GM12878 (cell line): ENCODE measurements at regions not wholly inside any gene's neighbourhood (a gene's known extent, or its start where the extent isn't known, plus 50 kb on each side); places are given as distances from the start of the nearest gene placed in this dataset.

Experiments used
- ATAC-seq: fragments of 200-7000 bp; cut with Tn5 transposase; 3 replicates; pipeline ENCODE4 v1.9.1; 2020; ENCODE audit warnings: mild to moderate bottlenecking, moderate library complexity
- BruUV-seq: library from RNA; stranded (reverse); fragments of 400-500 nt; replicated peaks from 2 replicates; lab custom pipeline; 2021; lab: Mats Ljungman, UMichigan
- CTCF ChIA-PET: fragments of 300-600 bp; sonication (Branson Sonifier 250); formaldehyde crosslinking; extraction: SDS; loops from one replicate; lab custom pipeline; 2021; ENCODE audit warnings: inconsistent platforms; lab: Yijun Ruan, JAX
- POLR2A ChIA-PET: fragments of 350-600 bp; formaldehyde crosslinking; extraction: SDS; loops from one replicate; lab custom pipeline; 2021; ENCODE audit warnings: inconsistent platforms; lab: Charles Lee
- RAD21 ChIA-PET: fragments of 300-600 bp; sonication (Branson Sonifier 250); formaldehyde crosslinking; loops from one replicate; lab custom pipeline; 2023; ENCODE audit warnings: antibody characterized with exemption; ENCODE audit not compliant: unreplicated experiment; lab: Charles Lee
- SMC1A ChIA-PET: fragments of 300-600 bp; sonication (Branson Sonifier 250); formaldehyde crosslinking; loops from one replicate; lab custom pipeline; 2023; ENCODE audit not compliant: unreplicated experiment, uncharacterized antibody; lab: Charles Lee
- DNase-seq: peaks from one replicate; pipeline ENCODE4 v3.0.0-alpha.2; 2011; ENCODE audit warnings: low read depth, low spot score
- FAIRE-seq: peaks from 3 replicates; lab custom pipeline; 2011; peaks lifted over from hg19 to GRCh38; lab: Jason Lieb, UNC
- H2AFZ ChIP-seq: 2 replicates; pipeline ENCODE4 v1.6.0; 2011; ENCODE audit warnings: low read depth, low read length, control low read depth; ENCODE audit not compliant: control insufficient read depth
- H3K27ac ChIP-seq: 2 replicates; pipeline ENCODE4 v1.5.1; 2011; ENCODE audit warnings: control low read depth; ENCODE audit not compliant: control insufficient read depth, insufficient read depth
- H3K27me3 ChIP-seq, 2 experiments: replicated peaks in 1 of 2; 2 replicates each; pipeline versions ENCODE4 v1.6.0 to v1.6.1; 2011; ENCODE audit warnings: low read length in 1 of 2; ENCODE audit not compliant: control insufficient read depth in 2 of 2, insufficient read depth in 2 of 2
- H3K36me3 ChIP-seq, 2 experiments: 2 replicates each; pipeline ENCODE4 v1.5.1; 2011; ENCODE audit warnings: low read length in 1 of 2; ENCODE audit not compliant: control insufficient read depth in 2 of 2, insufficient read depth in 2 of 2
- H3K4me1 ChIP-seq: 2 replicates; pipeline ENCODE4 v1.6.1; 2011; ENCODE audit warnings: mild to moderate bottlenecking, low read length, moderate library complexity, mixed read lengths; ENCODE audit not compliant: control insufficient read depth, insufficient read depth
- H3K4me2 ChIP-seq: 2 replicates; pipeline ENCODE4 v1.6.0; 2011; ENCODE audit warnings: control low read depth; ENCODE audit not compliant: control insufficient read depth, insufficient read depth
- H3K4me3 ChIP-seq: fragments of 200-600 bp; sonication (generic); 2 replicates; pipeline ENCODE4 v1.5.1; 2016
- H3K79me2 ChIP-seq: 2 replicates; pipeline ENCODE4 v1.6.0; 2011; ENCODE audit warnings: low read length; ENCODE audit not compliant: control insufficient read depth, insufficient read depth
- H3K9ac ChIP-seq: 2 replicates; pipeline ENCODE4 v1.8.0; 2011; ENCODE audit warnings: low read length, control low read depth, mixed read lengths; ENCODE audit not compliant: control insufficient read depth, insufficient read depth
- H3K9me3 ChIP-seq: replicated peaks from 3 replicates; pipeline ENCODE4 v1.5.1; 2011; ENCODE audit warnings: mild to moderate bottlenecking, low read length; ENCODE audit not compliant: control insufficient read depth, insufficient read depth
- H4K20me1 ChIP-seq: 2 replicates; pipeline ENCODE4 v1.6.0; 2011; ENCODE audit not compliant: control insufficient read depth, insufficient read depth
- FOXK2 ChIP-seq: fragments of 450-650 bp; IDR thresholded peaks from 2 replicates; pipeline ENCODE4 v1.6.1; 2017; ENCODE audit warnings: mild to moderate bottlenecking, moderate library complexity
- HCFC1 ChIP-seq: fragments of 150-350 bp; IDR thresholded peaks from 2 replicates; pipeline ENCODE4 v1.6.1; 2014; ENCODE audit warnings: low read length
- HDAC2 ChIP-seq: fragments of 200-600 bp; sonication (generic); IDR thresholded peaks from 2 replicates; pipeline ENCODE4 v1.6.1; 2017
- HDGF ChIP-seq: fragments of 450-650 bp; IDR thresholded peaks from 2 replicates; pipeline ENCODE4 v1.6.1; 2016; ENCODE audit warnings: antibody characterized with exemption
- IRF4 ChIP-seq: IDR thresholded peaks from 2 replicates; pipeline ENCODE4 v1.6.1; 2011; ENCODE audit warnings: low read depth, low read length
- MTA3 ChIP-seq: IDR thresholded peaks from 2 replicates; pipeline ENCODE4 v1.6.1; 2012; ENCODE audit warnings: low read length, inconsistent platforms, borderline replicate concordance
- NR2C2 ChIP-seq: IDR thresholded peaks from 2 replicates; pipeline ENCODE4 v1.6.1; 2011; ENCODE audit warnings: borderline replicate concordance, low read depth; ENCODE audit not compliant: control insufficient read depth, insufficient read length
- PAX5 ChIP-seq: IDR thresholded peaks from 2 replicates; pipeline ENCODE4 v1.6.1; 2011; ENCODE audit warnings: low read depth, low read length, borderline replicate concordance
- PAX8 ChIP-seq: fragments of 450-650 bp; IDR thresholded peaks from 2 replicates; pipeline ENCODE4 v1.6.1; 2017; ENCODE audit warnings: mild to moderate bottlenecking, moderate library complexity
- SMAD5 ChIP-seq: IDR thresholded peaks from 2 replicates; pipeline ENCODE4 v1.6.1; 2016; ENCODE audit warnings: antibody characterized with exemption, low read depth
- SRF ChIP-seq, 2 experiments: IDR thresholded peaks; 2 replicates each; pipeline ENCODE4 v1.6.1; 2011; ENCODE audit warnings: low read depth in 2 of 2, low read length in 2 of 2, mild to moderate bottlenecking in 1 of 2, moderate library complexity in 1 of 2
- ZNF24 ChIP-seq: fragments of 450-650 bp; IDR thresholded peaks from 2 replicates; pipeline ENCODE4 v1.6.1; 2017; ENCODE audit warnings: antibody characterized with exemption, mild to moderate bottlenecking
- ZNF622 ChIP-seq: fragments of 450-650 bp; IDR thresholded peaks from 2 replicates; pipeline ENCODE4 v1.6.1; 2017; ENCODE audit warnings: mild to moderate bottlenecking, inconsistent platforms
- WGBS: methylation state at CpG from one replicate; pipeline ENCODE4 v1.1.6; 2016; ENCODE audit warnings: low lambda C conversion rate; ENCODE audit not compliant: insufficient replicate concordance, insufficient coverage; ENCODE audit errors: missing lambda C conversion rate; 5-methylcytosine and 5-hydroxymethylcytosine counted together
- in situ Hi-C: fragments of 300-500 bp; cut with MboI; formaldehyde crosslinking; loops from 9 replicates; pipeline ENCODE4 v1.14.3; 2018; ENCODE audit warnings: mixed read lengths
- intact Hi-C: fragments of 100-400 bp; cut with micrococcal nuclease; formaldehyde crosslinking; loops from one replicate; pipeline ENCODE4 v1.14.2; 2022; ENCODE audit not compliant: unreplicated experiment
- TF ChIP-seq, protein P1 (sequence below): IDR thresholded peaks from 2 replicates; pipeline ENCODE4 v1.6.1; 2012; ENCODE audit warnings: low read depth, low read length, improper control_type of control experiment
- TF ChIP-seq, protein P2 (sequence below): fragments of 450-650 bp; formaldehyde crosslinking; IDR thresholded peaks from 2 replicates; pipeline ENCODE4 v1.5.0; 2022; ENCODE audit warnings: mild to moderate bottlenecking, missing genetic modification characterization
- TF ChIP-seq, protein P3 (sequence below): IDR thresholded peaks from 2 replicates; pipeline ENCODE4 v1.6.1; 2012; ENCODE audit warnings: low read depth, low read length, improper control_type of control experiment

DNA sequence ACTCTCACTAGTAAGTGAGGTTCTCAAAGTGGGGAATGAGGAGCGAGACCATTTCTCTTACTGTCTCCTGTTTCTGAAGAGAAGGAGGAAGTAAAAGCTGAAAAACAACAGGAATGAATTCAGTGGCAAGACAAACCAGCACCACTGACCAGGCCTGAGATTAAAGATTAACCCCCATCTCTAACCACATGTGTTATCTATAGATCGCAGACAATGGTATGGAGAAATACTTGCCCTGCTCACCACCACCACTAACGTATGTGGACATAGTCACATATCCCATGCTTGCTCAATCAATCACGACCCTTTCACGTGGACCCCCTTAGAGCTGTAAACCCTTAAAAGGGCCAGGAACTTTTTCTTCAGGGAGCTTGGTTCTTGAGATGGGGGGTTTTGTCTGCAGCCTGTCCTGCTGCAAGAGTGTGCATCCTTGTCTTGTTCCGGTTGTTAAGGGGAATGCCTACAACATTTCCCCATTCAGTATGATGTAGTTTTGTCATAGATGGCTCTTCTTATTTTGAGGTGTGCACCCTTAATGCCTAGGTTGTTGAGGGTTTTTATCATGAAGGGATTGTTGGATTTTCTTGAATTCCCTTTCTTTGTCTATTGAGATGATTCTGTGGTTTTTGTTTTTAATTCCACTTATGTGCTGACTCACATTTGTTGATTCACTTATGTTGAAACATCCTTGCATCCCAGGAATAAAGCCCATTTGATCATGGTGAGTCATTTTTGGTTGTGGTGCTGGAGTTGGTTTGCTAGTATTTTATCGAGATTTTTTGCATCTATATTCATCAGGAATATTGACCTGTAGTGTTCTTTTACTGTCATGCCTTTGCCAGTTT is 698.8 kb upstream of the LMO3 start (continued):
- TF ChIP-seq HDAC2 (no peak), SMAD5 (no peak), HDGF (no peak), SRF (IDR thresholded peaks at IDR 0.05; ENCODE audit: low read depth in 2 of 2, low read length in 2 of 2) (no peak), IRF4 (no peak)
- TF ChIP-seq, protein P1, sequence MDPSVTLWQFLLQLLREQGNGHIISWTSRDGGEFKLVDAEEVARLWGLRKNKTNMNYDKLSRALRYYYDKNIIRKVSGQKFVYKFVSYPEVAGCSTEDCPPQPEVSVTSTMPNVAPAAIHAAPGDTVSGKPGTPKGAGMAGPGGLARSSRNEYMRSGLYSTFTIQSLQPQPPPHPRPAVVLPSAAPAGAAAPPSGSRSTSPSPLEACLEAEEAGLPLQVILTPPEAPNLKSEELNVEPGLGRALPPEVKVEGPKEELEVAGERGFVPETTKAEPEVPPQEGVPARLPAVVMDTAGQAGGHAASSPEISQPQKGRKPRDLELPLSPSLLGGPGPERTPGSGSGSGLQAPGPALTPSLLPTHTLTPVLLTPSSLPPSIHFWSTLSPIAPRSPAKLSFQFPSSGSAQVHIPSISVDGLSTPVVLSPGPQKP = no peak
- TF ChIP-seq, all 136 proteins: peak for 0

- no peaks in the 10 kb centered on the region for H3K4me1 ChIP-seq
- intact Hi-C loops (no loop called here), in situ Hi-C loops (no loop called here)
- H3K4me3 ChIP-seq = no peak overlapping the region
- no peaks in the 10 kb centered on the region for H3K27me3 ChIP-seq
- no peaks in the 10 kb centered on the region; the same call in 2 of the 3 replicates for H3K9me3 ChIP-seq
- BruUV-seq = no TSS peak
- no peaks in the 10 kb centered on the region for H3K36me3 ChIP-seq
- WGBS = 31% methylated on average over 7 of the region's 7 CpGs
- FAIRE-seq (no peak), ATAC-seq (no peak), DNase-seq (no peak)
- CTCF ChIA-PET = no interaction called here
- SMC1A ChIA-PET = no interaction called here
- H4K20me1 ChIP-seq = no peaks in the 10 kb centered on the region
- POLR2A ChIA-PET = no interaction called here
- no peak overlapping the region for H3K9ac ChIP-seq
- H2AFZ ChIP-seq = no peak overlapping the region
- RAD21 ChIA-PET = no interaction called here
- H3K4me2 ChIP-seq = no peak overlapping the region
- H3K79me2 ChIP-seq = no peaks in the 10 kb centered on the region
- TF ChIP-seq HCFC1 = no peak
- TF ChIP-seq, protein P2, sequence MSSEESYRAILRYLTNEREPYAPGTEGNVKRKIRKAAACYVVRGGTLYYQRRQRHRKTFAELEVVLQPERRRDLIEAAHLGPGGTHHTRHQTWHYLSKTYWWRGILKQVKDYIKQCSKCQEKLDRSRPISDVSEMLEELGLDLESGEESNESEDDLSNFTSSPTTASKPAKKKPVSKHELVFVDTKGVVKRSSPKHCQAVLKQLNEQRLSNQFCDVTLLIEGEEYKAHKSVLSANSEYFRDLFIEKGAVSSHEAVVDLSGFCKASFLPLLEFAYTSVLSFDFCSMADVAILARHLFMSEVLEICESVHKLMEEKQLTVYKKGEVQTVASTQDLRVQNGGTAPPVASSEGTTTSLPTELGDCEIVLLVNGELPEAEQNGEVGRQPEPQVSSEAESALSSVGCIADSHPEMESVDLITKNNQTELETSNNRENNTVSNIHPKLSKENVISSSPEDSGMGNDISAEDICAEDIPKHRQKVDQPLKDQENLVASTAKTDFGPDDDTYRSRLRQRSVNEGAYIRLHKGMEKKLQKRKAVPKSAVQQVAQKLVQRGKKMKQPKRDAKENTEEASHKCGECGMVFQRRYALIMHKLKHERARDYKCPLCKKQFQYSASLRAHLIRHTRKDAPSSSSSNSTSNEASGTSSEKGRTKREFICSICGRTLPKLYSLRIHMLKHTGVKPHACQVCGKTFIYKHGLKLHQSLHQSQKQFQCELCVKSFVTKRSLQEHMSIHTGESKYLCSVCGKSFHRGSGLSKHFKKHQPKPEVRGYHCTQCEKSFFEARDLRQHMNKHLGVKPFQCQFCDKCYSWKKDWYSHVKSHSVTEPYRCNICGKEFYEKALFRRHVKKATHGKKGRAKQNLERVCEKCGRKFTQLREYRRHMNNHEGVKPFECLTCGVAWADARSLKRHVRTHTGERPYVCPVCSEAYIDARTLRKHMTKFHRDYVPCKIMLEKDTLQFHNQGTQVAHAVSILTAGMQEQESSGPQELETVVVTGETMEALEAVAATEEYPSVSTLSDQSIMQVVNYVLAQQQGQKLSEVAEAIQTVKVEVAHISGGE (CRISPR knock-in tag) = no peak
- no peak for TF ChIP-seq PAX8
- TF ChIP-seq, protein P1 = no peak
- TF ChIP-seq, protein P3, sequence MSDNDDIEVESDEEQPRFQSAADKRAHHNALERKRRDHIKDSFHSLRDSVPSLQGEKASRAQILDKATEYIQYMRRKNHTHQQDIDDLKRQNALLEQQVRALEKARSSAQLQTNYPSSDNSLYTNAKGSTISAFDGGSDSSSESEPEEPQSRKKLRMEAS = no peak
- no peak for TF ChIP-seq PAX5
- TF ChIP-seq ZNF24 = no peak
- no peak for TF ChIP-seq NR2C2
- TF ChIP-seq ZNF622 = no peak
- no peak for TF ChIP-seq FOXK2
- no peak for TF ChIP-seq MTA3
- H3K27ac ChIP-seq = no peak overlapping the region
These were observed 696.0 kb upstream of the LMO3 start for GRCh38 chr12:17302001-17302400.
